SK-N-MC (cell line): ENCODE measurements at regions not wholly inside any gene's neighbourhood (a gene's known extent, or its start where the extent isn't known, plus 50 kb on each side); places are given as distances from the start of the nearest gene placed in this dataset.

ENCODE experiments used
- EZH2 ChIP-seq: fragments of 200-600 bp; sonication (generic); IDR thresholded peaks from one replicate; pipeline ENCODE4 v1.6.1; 2017; ENCODE audit warnings: antibody characterized with exemption
- FOXP2 ChIP-seq: optimal IDR thresholded peaks from 2 replicates; pipeline ENCODE3; 2011; ENCODE audit warnings: mild to moderate bottlenecking, moderate library complexity; ENCODE audit not compliant: insufficient read depth; ENCODE audit errors: extremely low read length, control extremely low read depth
- POLR2AphosphoS5 ChIP-seq: IDR thresholded peaks from 2 replicates; pipeline ENCODE4 v1.6.1; 2012; ENCODE audit warnings: mild to moderate bottlenecking, low read depth, low read length, borderline replicate concordance

GRCh38 chr9:78954286-78954685, 617.5 kb upstream of the TLE4 start:
- TF ChIP-seq FOXP2 (no peak), EZH2 (no peak), POLR2AphosphoS5 (no peak)
